Neutrophil (primary cell): ENCODE measurements at regions not wholly inside any gene's neighbourhood (a gene's known extent, or its start where the extent isn't known, plus 50 kb on each side); places are given as distances from the start of the nearest gene placed in this dataset.

Source experiments
- H3K27ac ChIP-seq: fragments of 200-600 bp; sonication (generic); 2 replicates; pipeline ENCODE4 v1.5.1; 2016; ENCODE audit warnings: mild to moderate bottlenecking, moderate library complexity
- H3K27me3 ChIP-seq: fragments of 200-600 bp; sonication (generic); 2 replicates; pipeline ENCODE4 v1.6.0; 2016; ENCODE audit warnings: mild to moderate bottlenecking
- H3K36me3 ChIP-seq: fragments of 200-600 bp; sonication (generic); 2 replicates; pipeline ENCODE4 v1.5.1; 2017
- H3K4me1 ChIP-seq, 2 experiments: fragments of 200-600 bp in 1 of 2; sonication (generic) in 1 of 2; 1 replicate in 1 of 2; 2 replicates in 1 of 2; pipeline versions ENCODE4 v1.5.1 to v1.6.1; 2013 to 2016; ENCODE audit warnings: low read depth in 1 of 2, low read length in 1 of 2, mild to moderate bottlenecking in 1 of 2, moderate library complexity in 1 of 2; ENCODE audit not compliant: control insufficient read depth in 1 of 2, insufficient read depth in 1 of 2
- H3K4me3 ChIP-seq, 2 experiments: fragments of 200-600 bp in 1 of 2; sonication (generic) in 1 of 2; 1 replicate in 1 of 2; 2 replicates in 1 of 2; pipeline ENCODE4 v1.5.1; 2013 to 2016; ENCODE audit warnings: low read depth in 1 of 2, low read length in 1 of 2, mild to moderate bottlenecking in 1 of 2, moderate library complexity in 1 of 2
- H3K9me3 ChIP-seq: fragments of 200-600 bp; sonication (generic); 2 replicates; pipeline ENCODE4 v1.5.1; 2016
- CTCF ChIP-seq: fragments of 200-600 bp; sonication (generic); IDR thresholded peaks from 2 replicates; pipeline ENCODE4 v1.5.1; 2016; ENCODE audit warnings: antibody characterized with exemption

GRCh38 chr2:181264001-181264400 is 193.2 kb upstream of the ITGA4 start:
- no peaks in the 10 kb centered on the region for H3K4me1 ChIP-seq
- no peaks in the 10 kb centered on the region for H3K36me3 ChIP-seq
- TF ChIP-seq CTCF = no peak
- H3K27me3 ChIP-seq = no peaks in the 10 kb centered on the region
- no peaks in the 10 kb centered on the region for H3K9me3 ChIP-seq
- H3K27ac ChIP-seq = no peak overlapping the region
- H3K4me3 ChIP-seq = no peak overlapping the region

- H3K4me3 ChIP-seq = no peak overlapping the region
- no peaks in the 10 kb centered on the region for H3K36me3 ChIP-seq
- no peaks in the 10 kb centered on the region for H3K9me3 ChIP-seq
- H3K4me1 ChIP-seq = no peaks in the 10 kb centered on the region
- no peak for TF ChIP-seq CTCF
- H3K27ac ChIP-seq = no peak overlapping the region
- no peaks in the 10 kb centered on the region for H3K27me3 ChIP-seq
Measured at GRCh38 chr2:181264441-181264840, 192.7 kb upstream of the ITGA4 start.

- Histone ChIP-seq H3K36me3 (no peaks in the 10 kb centered on the region), H3K9me3 (no peaks in the 10 kb centered on the region), H3K4me3 (no peak overlapping the region), H3K27me3 (no peaks in the 10 kb centered on the region), H3K4me1 (no peaks in the 10 kb centered on the region), H3K27ac (no peak overlapping the region)
- TF ChIP-seq CTCF = no peak
Measured at GRCh38 chr2:181266614-181267013, 190.6 kb upstream of the ITGA4 start.

GRCh38 chr2:181268174-181268867 is 188.9 kb upstream of the ITGA4 start:
- H3K27me3 ChIP-seq = no peaks in the 10 kb centered on the region
- no peak for TF ChIP-seq CTCF

DNA sequence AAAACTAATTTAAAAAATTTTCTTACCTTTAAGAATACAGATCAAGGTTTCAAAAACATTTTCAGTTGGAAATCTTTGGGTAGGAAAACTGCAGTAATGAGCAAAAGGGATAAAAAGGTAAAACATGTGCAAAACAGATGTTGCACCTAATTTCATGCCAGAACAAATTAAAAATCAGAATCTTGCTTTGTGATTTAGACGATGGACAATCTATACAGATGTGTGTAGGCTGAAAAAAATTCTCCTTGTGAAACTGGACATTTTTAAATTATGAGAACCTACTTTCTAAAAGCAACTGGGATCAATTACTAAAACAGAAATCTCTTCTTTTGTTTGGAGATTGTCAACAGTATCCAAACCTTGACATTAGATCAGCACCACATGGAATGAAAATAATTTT is 183.2 kb upstream of the ITGA4 start:
- Histone ChIP-seq H3K27ac (no peak overlapping the region), H3K9me3 (no peaks in the 10 kb centered on the region), H3K4me1 (no peaks in the 10 kb centered on the region), H3K4me3 (no peak overlapping the region), H3K27me3 (no peaks in the 10 kb centered on the region), H3K36me3 (no peaks in the 10 kb centered on the region)
- TF ChIP-seq CTCF = no peak

More at GRCh38 chr2:181268174-181268867, 188.9 kb upstream of the ITGA4 start:
- H3K4me3 ChIP-seq = no peak overlapping the region
- no peaks in the 10 kb centered on the region for H3K9me3 ChIP-seq
- H3K27ac ChIP-seq = no peak overlapping the region
- no peaks in the 10 kb centered on the region for H3K36me3 ChIP-seq
- no peaks in the 10 kb centered on the region for H3K4me1 ChIP-seq
